ENCODE measurements at regions not wholly inside any gene's neighbourhood (a gene's known extent, or its start where the extent isn't known, plus 50 kb on each side); places are given as distances from the start of the nearest gene placed in this dataset.

GRCh38 chr6:27025351-27025750 is 222.2 kb upstream of the PRSS16 start:
- no peaks in the 10 kb centered on the region for H3K9me3 ChIP-seq
- WGBS (ENCODE audit: missing lambda C conversion rate): 25% methylated on average over 1 of the region's 1 CpG
- FAIRE-seq (no peak), ATAC-seq (no peak), DNase-seq (ENCODE audit: low read depth in 1 of 2, low spot score in 1 of 2) (no peak)
- H3K4me1 ChIP-seq: no peaks in the 10 kb centered on the region
- POLR2A ChIA-PET: no interaction called here
- no peak overlapping the region for H3K4me3 ChIP-seq
- TF ChIP-seq BCL3 (IDR thresholded peaks at IDR 0.05) (no peak), EHMT2 (IDR thresholded peaks at IDR 0.05; ENCODE audit: low read depth) (no peak), HES2 (IDR thresholded peaks at IDR 0.05) (no peak), ZSCAN20 (CRISPR knock-in tag; IDR thresholded peaks at IDR 0.05) (no peak), REST (IDR thresholded peaks at IDR 0.05) (no peak), RARB (CRISPR knock-in tag; IDR thresholded peaks at IDR 0.05) (no peak), TP53 (CRISPR knock-in tag; IDR thresholded peaks at IDR 0.05) (no peak), HDAC2 (IDR thresholded peaks at IDR 0.05) (no peak), RCOR1 (IDR thresholded peaks at IDR 0.05; ENCODE audit: low read depth, low read length) (no peak), SMC3 (IDR thresholded peaks at IDR 0.05) (no peak), KDM1A (IDR thresholded peaks at IDR 0.05; ENCODE audit: low read depth) (no peak), CEBPB (IDR thresholded peaks at IDR 0.05) (no peak), PBX3 (IDR thresholded peaks at IDR 0.05) (no peak)
- no peak overlapping the region for H3K27ac ChIP-seq
- H3K4me2 ChIP-seq: no peak overlapping the region
- CTCF ChIA-PET: no interaction called here

- ChIA-PET CTCF (interaction anchor here (1.0 kb wide), 1 partner anchor 8 kb away, joined by 3 read pairs; no protein-coding TSS in a partner anchor), POLR2A (no interaction called here)
- Histone ChIP-seq H3K4me3 (no peak overlapping the region), H3K9me3 (no peaks in the 10 kb centered on the region), H3K4me1 (no peaks in the 10 kb centered on the region), H3K27ac (no peak overlapping the region), H3K4me2 (no peak overlapping the region)
- WGBS (ENCODE audit: missing lambda C conversion rate): 53% methylated on average over 1 of the region's 1 CpG
- ATAC-seq (no peak), DNase-seq (ENCODE audit: low read depth in 1 of 2, low spot score in 1 of 2) (no peak), FAIRE-seq (no peak)
- TF ChIP-seq CEBPB (IDR thresholded peaks at IDR 0.05) (no peak), PHF8 (IDR thresholded peaks at IDR 0.05; ENCODE audit: borderline replicate concordance, low read depth) (no peak), SREBF2 (IDR thresholded peaks at IDR 0.05) (no peak), CBX8 (IDR thresholded peaks at IDR 0.05) (no peak), MAX (IDR thresholded peaks at IDR 0.05) (no peak), NPAS2 (CRISPR knock-in tag; IDR thresholded peaks at IDR 0.05; ENCODE audit: borderline replicate concordance) (no peak), GATA3 (IDR thresholded peaks at IDR 0.05; ENCODE audit: borderline replicate concordance) (no peak), HMGXB4 (CRISPR knock-in tag; IDR thresholded peaks at IDR 0.05; ENCODE audit: borderline replicate concordance) (no peak), MAZ (IDR thresholded peaks at IDR 0.05; ENCODE audit: borderline replicate concordance, low read depth, low read length) (no peak), HOXA7 (CRISPR knock-in tag; IDR thresholded peaks at IDR 0.05) (no peak), TFCP2L1 (CRISPR knock-in tag; IDR thresholded peaks at IDR 0.05) (no peak), FOSL2 (IDR thresholded peaks at IDR 0.05) (no peak), FOSL2 (CRISPR knock-in tag; IDR thresholded peaks at IDR 0.05) (no peak), ZNF302 (CRISPR knock-in tag; IDR thresholded peaks at IDR 0.05) (no peak)
These were observed 221.1 kb upstream of the PRSS16 start for GRCh38 chr6:27026361-27026760.

All from A549 (cell line).